Thyroid gland (tissue), 4 donors: ENCODE measurements at regions not wholly inside any gene's neighbourhood (a gene's known extent, or its start where the extent isn't known, plus 50 kb on each side); places are given as distances from the start of the nearest gene placed in this dataset.

ENCODE experiments used
- POLR2A ChIP-seq, 2 donors: fragments of 450-650 bp; IDR thresholded peaks; one replicate each; pipeline ENCODE4 v1.6.1; 2017; ENCODE audit warnings: antibody characterized with exemption in 2 of 2, mild to moderate bottlenecking in 2 of 2, moderate library complexity in 1 of 2
- TF ChIP-seq, protein P1 (sequence below), 6 experiments: fragments of 200-600 bp in 3 of 6; fragments of 450-650 bp in 3 of 6; sonication (generic) in 3 of 6; IDR thresholded peaks; one replicate each; pipeline ENCODE4 v1.5.1; 2016 to 2019; ENCODE audit warnings: antibody characterized with exemption in 6 of 6, mild to moderate bottlenecking in 2 of 6, inconsistent platforms in 1 of 6, moderate library complexity in 1 of 6

DNA sequence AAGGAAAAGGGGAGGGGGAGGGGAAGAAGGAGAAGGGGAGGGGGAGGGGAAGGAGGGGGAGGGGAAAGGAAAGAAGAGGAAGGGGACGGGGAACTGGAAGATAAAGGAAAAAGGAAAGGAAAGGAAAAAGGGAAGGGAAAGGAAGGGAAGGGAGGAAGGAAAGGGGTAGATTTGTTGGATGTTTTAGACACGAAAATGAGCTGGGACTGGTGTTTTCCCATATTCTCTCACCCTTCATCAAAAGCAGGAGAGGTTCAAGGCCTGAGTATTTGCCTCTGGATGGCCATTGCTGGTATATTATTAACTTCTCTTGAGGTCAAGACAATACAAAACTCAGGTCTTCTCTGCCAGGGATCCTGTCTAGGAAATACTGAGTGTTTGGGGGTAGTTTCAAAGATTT lies 652.7 kb downstream of the ANKRD7 start:
- TF ChIP-seq, protein P1, sequence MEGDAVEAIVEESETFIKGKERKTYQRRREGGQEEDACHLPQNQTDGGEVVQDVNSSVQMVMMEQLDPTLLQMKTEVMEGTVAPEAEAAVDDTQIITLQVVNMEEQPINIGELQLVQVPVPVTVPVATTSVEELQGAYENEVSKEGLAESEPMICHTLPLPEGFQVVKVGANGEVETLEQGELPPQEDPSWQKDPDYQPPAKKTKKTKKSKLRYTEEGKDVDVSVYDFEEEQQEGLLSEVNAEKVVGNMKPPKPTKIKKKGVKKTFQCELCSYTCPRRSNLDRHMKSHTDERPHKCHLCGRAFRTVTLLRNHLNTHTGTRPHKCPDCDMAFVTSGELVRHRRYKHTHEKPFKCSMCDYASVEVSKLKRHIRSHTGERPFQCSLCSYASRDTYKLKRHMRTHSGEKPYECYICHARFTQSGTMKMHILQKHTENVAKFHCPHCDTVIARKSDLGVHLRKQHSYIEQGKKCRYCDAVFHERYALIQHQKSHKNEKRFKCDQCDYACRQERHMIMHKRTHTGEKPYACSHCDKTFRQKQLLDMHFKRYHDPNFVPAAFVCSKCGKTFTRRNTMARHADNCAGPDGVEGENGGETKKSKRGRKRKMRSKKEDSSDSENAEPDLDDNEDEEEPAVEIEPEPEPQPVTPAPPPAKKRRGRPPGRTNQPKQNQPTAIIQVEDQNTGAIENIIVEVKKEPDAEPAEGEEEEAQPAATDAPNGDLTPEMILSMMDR (IDR thresholded peaks at IDR 0.05), result no peak
- no peak for TF ChIP-seq POLR2A (IDR thresholded peaks at IDR 0.05)
